ENCODE measurements at regions not wholly inside any gene's neighbourhood (a gene's known extent, or its start where the extent isn't known, plus 50 kb on each side); places are given as distances from the start of the nearest gene placed in this dataset.

DNA sequence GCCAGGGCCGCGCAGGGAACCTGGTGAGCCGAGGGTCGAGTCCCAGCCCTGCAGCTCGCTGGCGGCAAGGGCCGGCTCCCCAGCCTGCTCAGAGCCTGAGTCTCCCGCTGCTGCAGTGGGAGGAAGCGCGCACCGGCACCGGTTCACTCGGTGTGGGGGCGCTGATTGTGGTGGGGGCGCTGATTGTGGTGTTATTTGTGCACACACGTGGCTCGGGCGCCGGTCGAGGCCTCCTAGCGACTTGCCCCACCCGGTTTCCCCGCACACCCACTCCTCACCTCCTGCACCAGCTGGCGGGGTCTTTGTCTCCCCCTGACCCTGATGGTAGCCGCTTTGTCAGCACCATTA lies 266.7 kb downstream of the NSG2 start:
- Histone ChIP-seq H3K36me3 (ENCODE audit: control insufficient read depth, insufficient read depth, low read length) (no peaks in the 10 kb centered on the region), H3K9ac (ENCODE audit: extremely low read depth, low read length, poor library complexity, severe bottlenecking) (no peak overlapping the region), H3K4me1 (ENCODE audit: control insufficient read depth, insufficient read depth, low read length) (no peaks in the 10 kb centered on the region), H3K4me3 (ENCODE audit: low read length) (no peak overlapping the region), H3K27ac (ENCODE audit: low read depth, low read length) (no peak overlapping the region), H3K27me3 (ENCODE audit: control insufficient read depth, insufficient read depth, low read length, poor library complexity, severe bottlenecking) (peaks cover 27% of the 10 kb centered on the region), H3K9me3 (ENCODE audit: control insufficient read depth, low read length) (no peaks in the 10 kb centered on the region)
- Mint-ChIP-seq H3K27ac (no peak overlapping the region), H3K36me3 (ENCODE audit: low read depth) (no peaks in the 10 kb centered on the region), H3K4me3 (no peak overlapping the region), H3K4me1 (no peaks in the 10 kb centered on the region), H3K27me3 (ENCODE audit: insufficient read depth) (peaks cover 33% of the 10 kb centered on the region), H3K9me3 (no peaks in the 10 kb centered on the region)
- DNase-seq, result no peak
- no peak for TF ChIP-seq CTCF (conservative IDR thresholded peaks at IDR 0.05)
- 2 to 56% methylated on average over 7 to 22 of the region's 25 CpGs for WGBS, 2 experiments (ENCODE audit: insufficient coverage in 1 of 2, insufficient read length in 1 of 2)

GRCh38 chr5:174312641-174313040 lies 267.1 kb downstream of the NSG2 start:
- WGBS, 2 experiments (ENCODE audit: insufficient coverage in 1 of 2, insufficient read length in 1 of 2), result 94% methylated on average over 3 to 8 of the region's 8 CpGs
- no peak for TF ChIP-seq CTCF (conservative IDR thresholded peaks at IDR 0.05)
- H3K4me3 ChIP-seq (ENCODE audit: low read length), result no peak overlapping the region
- no peak overlapping the region for H3K27ac ChIP-seq (ENCODE audit: low read depth, low read length)
- no peak overlapping the region for H3K9ac ChIP-seq (ENCODE audit: extremely low read depth, low read length, poor library complexity, severe bottlenecking)
- no peaks in the 10 kb centered on the region for H3K36me3 Mint-ChIP-seq (ENCODE audit: low read depth)
- no peaks in the 10 kb centered on the region for H3K9me3 Mint-ChIP-seq
- H3K27me3 Mint-ChIP-seq (ENCODE audit: insufficient read depth), result peaks cover 36% of the 10 kb centered on the region
- H3K36me3 ChIP-seq (ENCODE audit: control insufficient read depth, insufficient read depth, low read length), result no peaks in the 10 kb centered on the region
- H3K27me3 ChIP-seq (ENCODE audit: control insufficient read depth, insufficient read depth, low read length, poor library complexity, severe bottlenecking), result peaks cover 27% of the 10 kb centered on the region
- H3K4me3 Mint-ChIP-seq, result no peak overlapping the region
- DNase-seq, result peak; percentile 40
- H3K27ac Mint-ChIP-seq, result no peak overlapping the region
- no peaks in the 10 kb centered on the region for H3K4me1 Mint-ChIP-seq
- H3K4me1 ChIP-seq (ENCODE audit: control insufficient read depth, insufficient read depth, low read length), result no peaks in the 10 kb centered on the region
- H3K9me3 ChIP-seq (ENCODE audit: control insufficient read depth, low read length), result no peaks in the 10 kb centered on the region

GRCh38 chr5:174313615-174314014 lies 268.1 kb downstream of the NSG2 start:
- H3K4me1 ChIP-seq (ENCODE audit: control insufficient read depth, insufficient read depth, low read length), result no peaks in the 10 kb centered on the region
- no peaks in the 10 kb centered on the region for H3K36me3 ChIP-seq (ENCODE audit: control insufficient read depth, insufficient read depth, low read length)
- no peak for TF ChIP-seq CTCF (conservative IDR thresholded peaks at IDR 0.05)
- no peak overlapping the region for H3K4me3 ChIP-seq (ENCODE audit: low read length)
- H3K9ac ChIP-seq (ENCODE audit: extremely low read depth, low read length, poor library complexity, severe bottlenecking), result no peak overlapping the region
- Mint-ChIP-seq H3K4me3 (no peak overlapping the region), H3K27ac (no peak overlapping the region), H3K9me3 (no peaks in the 10 kb centered on the region), H3K4me1 (no peaks in the 10 kb centered on the region), H3K36me3 (ENCODE audit: low read depth) (no peaks in the 10 kb centered on the region), H3K27me3 (ENCODE audit: insufficient read depth) (peaks cover 44% of the 10 kb centered on the region)
- no peaks in the 10 kb centered on the region for H3K9me3 ChIP-seq (ENCODE audit: control insufficient read depth, low read length)
- WGBS, 2 experiments (ENCODE audit: insufficient coverage in 1 of 2, insufficient read length in 1 of 2), result 88 to 90% methylated on average over 2 to 5 of the region's 5 CpGs
- H3K27ac ChIP-seq (ENCODE audit: low read depth, low read length), result no peak overlapping the region
- peaks cover 34% of the 10 kb centered on the region for H3K27me3 ChIP-seq (ENCODE audit: control insufficient read depth, insufficient read depth, low read length, poor library complexity, severe bottlenecking)
- DNase-seq, result peak; percentile 16

All from endodermal cell (in vitro differentiated cells).